T-helper 1 cell treated with Interleukin-12 subunit alpha and Interleukin-12 subunit beta and Interleukin-4 antibody, amounts not matched to agents 30 μg/mL and 1 μg/mL, for 36 hours (primary cell): ENCODE measurements at regions not wholly inside any gene's neighbourhood (a gene's known extent, or its start where the extent isn't known, plus 50 kb on each side); places are given as distances from the start of the nearest gene placed in this dataset.

Experiments
- H3K27ac Mint-ChIP-seq: one replicate; pipeline ENCODE4 v1.8.0; 2021; ENCODE audit warnings: mild to moderate bottlenecking, mixed read lengths
- H3K27me3 Mint-ChIP-seq: one replicate; pipeline ENCODE4 v1.8.0; 2021; ENCODE audit warnings: low read depth, mixed read lengths
- H3K36me3 Mint-ChIP-seq: one replicate; pipeline ENCODE4 v1.8.0; 2021; ENCODE audit warnings: low read depth, mixed read lengths
- H3K4me1 Mint-ChIP-seq: one replicate; pipeline ENCODE4 v1.8.0; 2021; ENCODE audit warnings: low read depth, mixed read lengths
- H3K4me3 Mint-ChIP-seq: one replicate; pipeline ENCODE4 v1.8.0; 2021; ENCODE audit warnings: mild to moderate bottlenecking, moderate library complexity, mixed read lengths
- H3K9me3 Mint-ChIP-seq: one replicate; pipeline ENCODE4 v1.8.0; 2021; ENCODE audit warnings: mixed read lengths

- Mint-ChIP-seq H3K27me3 (no peaks in the 10 kb centered on the region), H3K4me3 (no peak overlapping the region), H3K4me1 (peaks cover 6% of the 10 kb centered on the region), H3K27ac (no peak overlapping the region), H3K9me3 (no peaks in the 10 kb centered on the region), H3K36me3 (no peaks in the 10 kb centered on the region)
These were observed 72.2 kb upstream of the HMHB1 start for GRCh38 chr5:143739746-143740145.

GRCh38 chr5:143738417-143739401, 73.3 kb upstream of the HMHB1 start:
- Mint-ChIP-seq H3K9me3 (no peaks in the 10 kb centered on the region), H3K36me3 (no peaks in the 10 kb centered on the region), H3K4me3 (no peak overlapping the region), H3K27me3 (no peaks in the 10 kb centered on the region), H3K27ac (no peak overlapping the region), H3K4me1 (peaks cover 6% of the 10 kb centered on the region)

DNA sequence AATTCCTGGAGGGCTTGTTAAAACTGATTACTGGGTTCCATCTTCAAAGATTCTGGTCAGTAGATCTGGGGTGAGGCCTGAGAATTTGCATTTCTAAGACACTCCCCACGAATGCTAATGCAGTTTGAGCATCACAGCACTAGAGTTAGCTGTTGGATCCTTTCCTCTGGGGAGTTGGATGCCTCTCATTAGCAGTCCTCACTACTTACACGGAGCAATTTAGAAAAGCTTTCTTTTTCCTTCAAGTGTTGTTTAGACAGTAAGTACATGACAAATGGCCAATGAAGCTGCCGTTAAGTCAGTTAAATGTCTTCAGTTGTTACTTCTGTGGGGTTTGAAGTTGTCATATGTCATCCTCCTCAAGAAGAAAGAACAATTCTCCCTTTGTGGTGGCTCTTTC, 74.9 kb upstream of the HMHB1 start:
- Mint-ChIP-seq H3K9me3 (no peaks in the 10 kb centered on the region), H3K4me3 (no peak overlapping the region), H3K36me3 (no peaks in the 10 kb centered on the region)

DNA sequence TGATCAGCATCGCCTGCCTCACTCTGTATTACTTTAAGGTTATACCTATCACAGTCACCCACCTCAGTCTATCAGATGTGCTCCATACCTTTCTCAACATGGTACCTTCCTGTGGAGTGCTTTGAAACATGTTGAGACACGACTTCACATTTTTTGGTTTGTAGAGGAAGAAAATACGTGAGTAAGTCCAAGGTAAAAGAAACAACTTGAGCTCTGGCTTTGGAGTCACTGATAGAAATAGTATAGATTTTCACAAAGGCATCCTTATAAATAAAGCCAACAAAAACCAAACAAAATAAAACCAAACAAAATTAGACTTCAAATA, 77.5 kb upstream of the HMHB1 start:
- no peaks in the 10 kb centered on the region for H3K4me1 Mint-ChIP-seq
- no peaks in the 10 kb centered on the region for H3K9me3 Mint-ChIP-seq
- no peak overlapping the region for H3K27ac Mint-ChIP-seq
- H3K4me3 Mint-ChIP-seq, result no peak overlapping the region
- no peaks in the 10 kb centered on the region for H3K36me3 Mint-ChIP-seq
- H3K27me3 Mint-ChIP-seq, result no peaks in the 10 kb centered on the region

More for the DNA sequence above, 74.9 kb upstream of the HMHB1 start:
- Mint-ChIP-seq H3K27ac (no peak overlapping the region), H3K27me3 (no peaks in the 10 kb centered on the region), H3K4me1 (peaks cover 4% of the 10 kb centered on the region)

- Mint-ChIP-seq H3K27ac (no peak overlapping the region), H3K4me1 (no peaks in the 10 kb centered on the region), H3K9me3 (no peaks in the 10 kb centered on the region), H3K27me3 (no peaks in the 10 kb centered on the region), H3K36me3 (no peaks in the 10 kb centered on the region), H3K4me3 (no peak overlapping the region)
These were observed 78.1 kb upstream of the HMHB1 start for GRCh38 chr5:143733665-143734455.

- Mint-ChIP-seq H3K36me3 (no peaks in the 10 kb centered on the region), H3K27me3 (no peaks in the 10 kb centered on the region), H3K4me3 (no peak overlapping the region)
These were observed 79.6 kb upstream of the HMHB1 start for GRCh38 chr5:143732402-143732801.

GRCh38 chr5:143730112-143730801, 81.7 kb upstream of the HMHB1 start:
- H3K4me3 Mint-ChIP-seq, result no peak overlapping the region
- H3K9me3 Mint-ChIP-seq, result peaks cover 4% of the 10 kb centered on the region
- peaks cover 2% of the 10 kb centered on the region for H3K36me3 Mint-ChIP-seq
- no peaks in the 10 kb centered on the region for H3K27me3 Mint-ChIP-seq
- H3K4me1 Mint-ChIP-seq, result no peaks in the 10 kb centered on the region
- H3K27ac Mint-ChIP-seq, result no peak overlapping the region

More at GRCh38 chr5:143732402-143732801, 79.6 kb upstream of the HMHB1 start:
- no peaks in the 10 kb centered on the region for H3K9me3 Mint-ChIP-seq
- no peaks in the 10 kb centered on the region for H3K4me1 Mint-ChIP-seq
- no peak overlapping the region for H3K27ac Mint-ChIP-seq

DNA sequence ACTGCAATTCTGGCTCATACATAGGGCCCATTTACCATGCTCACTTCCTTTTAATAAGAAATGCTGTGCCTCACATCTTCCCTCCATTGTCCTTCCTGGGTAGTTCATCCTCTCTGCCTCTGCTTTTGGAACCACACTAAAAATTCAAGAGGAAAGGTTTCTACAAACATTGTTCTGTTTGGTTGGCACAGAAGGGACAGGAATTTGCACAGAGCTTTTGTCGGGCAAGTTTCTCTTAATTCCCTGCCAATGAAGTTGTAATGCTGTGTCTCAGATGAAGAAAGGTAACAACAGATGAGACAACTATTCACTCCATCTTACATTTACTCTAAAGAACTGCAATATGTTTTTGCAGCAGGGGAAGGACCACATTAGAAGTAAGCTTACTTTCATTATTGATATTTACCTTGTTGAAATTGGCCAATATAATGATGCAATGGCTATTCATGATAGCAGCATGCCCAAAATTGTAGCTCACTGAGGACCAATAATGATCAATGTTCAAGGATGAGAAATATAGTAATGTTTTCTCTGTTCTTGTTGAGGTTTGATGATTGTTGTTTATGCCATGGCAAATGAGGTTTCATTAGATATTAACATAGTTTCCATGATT, 82.5 kb upstream of the HMHB1 start:
- no peak overlapping the region for H3K27ac Mint-ChIP-seq
- H3K4me3 Mint-ChIP-seq, result no peak overlapping the region
- peaks cover 2% of the 10 kb centered on the region for H3K36me3 Mint-ChIP-seq
- H3K27me3 Mint-ChIP-seq, result no peaks in the 10 kb centered on the region
- H3K9me3 Mint-ChIP-seq, result peaks cover 11% of the 10 kb centered on the region
- no peaks in the 10 kb centered on the region for H3K4me1 Mint-ChIP-seq

DNA sequence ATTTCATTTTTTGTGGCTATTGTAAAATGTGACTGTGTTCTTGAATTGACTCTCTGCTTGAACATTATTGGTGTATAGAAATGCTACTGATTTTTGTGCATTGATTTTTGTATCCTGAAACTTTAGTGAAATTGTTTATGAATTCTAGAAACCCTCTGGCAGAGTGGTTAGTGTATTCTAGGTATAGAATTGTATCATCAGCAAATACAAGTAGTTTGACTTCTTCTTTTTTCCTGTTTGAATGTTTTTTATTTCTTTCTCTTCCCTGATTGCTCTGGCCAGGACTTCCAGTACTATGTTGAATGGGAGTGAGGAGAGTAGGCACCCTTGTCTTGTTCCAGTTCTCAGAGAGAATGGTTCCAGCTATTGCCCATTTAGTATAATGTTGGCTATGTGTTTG, 88.8 kb upstream of the HMHB1 start:
- H3K9me3 Mint-ChIP-seq, result peaks cover 26% of the 10 kb centered on the region
- peaks cover 6% of the 10 kb centered on the region for H3K27me3 Mint-ChIP-seq
- H3K27ac Mint-ChIP-seq, result no peak overlapping the region
- H3K4me3 Mint-ChIP-seq, result no peak overlapping the region
- peaks cover 2% of the 10 kb centered on the region for H3K36me3 Mint-ChIP-seq
- H3K4me1 Mint-ChIP-seq, result no peaks in the 10 kb centered on the region

DNA sequence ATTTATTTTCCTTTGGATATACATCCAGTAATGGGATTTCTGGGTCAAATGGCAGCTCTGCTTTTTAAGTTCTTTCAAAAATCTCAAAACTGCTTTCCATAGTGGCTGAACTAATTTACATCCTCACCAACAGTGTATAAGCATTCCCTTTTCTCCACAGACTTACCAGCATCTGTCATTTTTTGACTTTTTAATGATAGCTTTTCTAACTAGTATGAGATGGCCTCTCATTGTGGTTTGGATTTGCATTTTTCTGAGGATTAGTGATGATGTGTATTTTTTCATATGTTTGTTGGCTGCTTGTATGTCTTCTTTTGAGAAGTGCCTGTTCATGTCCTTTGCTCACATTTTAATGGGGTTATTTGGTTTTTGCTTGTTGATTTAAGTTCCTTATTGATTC, 90.0 kb upstream of the HMHB1 start:
- no peak overlapping the region for H3K4me3 Mint-ChIP-seq
- peaks cover 2% of the 10 kb centered on the region for H3K36me3 Mint-ChIP-seq
- peaks cover 26% of the 10 kb centered on the region for H3K9me3 Mint-ChIP-seq
- peaks cover 6% of the 10 kb centered on the region for H3K27me3 Mint-ChIP-seq
- no peaks in the 10 kb centered on the region for H3K4me1 Mint-ChIP-seq
- H3K27ac Mint-ChIP-seq, result no peak overlapping the region

- peaks cover 2% of the 10 kb centered on the region for H3K36me3 Mint-ChIP-seq
- no peaks in the 10 kb centered on the region for H3K4me1 Mint-ChIP-seq
- H3K27ac Mint-ChIP-seq, result no peak overlapping the region
- H3K4me3 Mint-ChIP-seq, result no peak overlapping the region
- peaks cover 6% of the 10 kb centered on the region for H3K27me3 Mint-ChIP-seq
- H3K9me3 Mint-ChIP-seq, result peaks cover 25% of the 10 kb centered on the region
These were observed 91.3 kb upstream of the HMHB1 start for GRCh38 chr5:143720689-143721088.

GRCh38 chr5:143717400-143717799, 94.6 kb upstream of the HMHB1 start:
- H3K9me3 Mint-ChIP-seq, result no peaks in the 10 kb centered on the region
- H3K27ac Mint-ChIP-seq, result no peak overlapping the region
- no peak overlapping the region for H3K4me3 Mint-ChIP-seq
- no peaks in the 10 kb centered on the region for H3K36me3 Mint-ChIP-seq
- no peaks in the 10 kb centered on the region for H3K4me1 Mint-ChIP-seq
- peaks cover 6% of the 10 kb centered on the region for H3K27me3 Mint-ChIP-seq

GRCh38 chr5:143716881-143717280, 95.1 kb upstream of the HMHB1 start:
- Mint-ChIP-seq H3K4me3 (no peak overlapping the region), H3K36me3 (no peaks in the 10 kb centered on the region), H3K27ac (no peak overlapping the region), H3K4me1 (no peaks in the 10 kb centered on the region), H3K9me3 (no peaks in the 10 kb centered on the region), H3K27me3 (peaks cover 6% of the 10 kb centered on the region)

- Mint-ChIP-seq H3K4me1 (no peaks in the 10 kb centered on the region), H3K9me3 (no peaks in the 10 kb centered on the region), H3K4me3 (no peak overlapping the region), H3K27me3 (no peaks in the 10 kb centered on the region), H3K27ac (no peak overlapping the region), H3K36me3 (no peaks in the 10 kb centered on the region)
These were observed 96.3 kb upstream of the HMHB1 start for GRCh38 chr5:143715616-143716015.
